ENCODE measurements at regions not wholly inside any gene's neighbourhood (a gene's known extent, or its start where the extent isn't known, plus 50 kb on each side); places are given as distances from the start of the nearest gene placed in this dataset.

GRCh38 chr5:175281257-175281656, 162.7 kb downstream of the DRD1 start:
- Histone ChIP-seq H4K91ac (ENCODE audit: low read depth, low read length) (no peak overlapping the region), H3K27ac (ENCODE audit: low read depth, low read length) (no peak overlapping the region), H2BK120ac (ENCODE audit: insufficient read depth, low read length, poor library complexity) (no peak overlapping the region), H3K4me2 (ENCODE audit: low read length) (no peak overlapping the region), H2BK12ac (ENCODE audit: low read length) (no peak overlapping the region), H3K36me3 (ENCODE audit: control insufficient read depth in 1 of 2, insufficient read depth in 2 of 2, low read length in 2 of 2) (no peaks in the 10 kb centered on the region), H3K9ac (ENCODE audit: low read length) (no peak overlapping the region), H3K14ac (ENCODE audit: low read length) (no peak overlapping the region), H4K12ac (ENCODE audit: low read depth, low read length) (no peak overlapping the region), H2AK5ac (ENCODE audit: low read length) (no peak overlapping the region), H4K8ac (ENCODE audit: low read depth, low read length) (no peak overlapping the region), H3K18ac (ENCODE audit: low read length) (no peak overlapping the region), H3K4me1 (ENCODE audit: control insufficient read depth in 1 of 2, insufficient read depth in 2 of 2, low read length in 2 of 2) (no peaks in the 10 kb centered on the region), H3K23ac (ENCODE audit: low read length) (no peak overlapping the region), H2BK5ac (ENCODE audit: low read depth, low read length, poor library complexity) (no peak overlapping the region), H3K79me1 (ENCODE audit: low read length) (no peaks in the 10 kb centered on the region), H3K4ac (ENCODE audit: low read depth, low read length) (no peak overlapping the region), H3K79me2 (ENCODE audit: control insufficient read depth, insufficient read depth, low read length, poor library complexity) (no peaks in the 10 kb centered on the region), H3K4me3 (ENCODE audit: low read depth, low read length) (no peak overlapping the region), H3K9me3 (ENCODE audit: insufficient read depth, low read depth, low read length) (no peaks in the 10 kb centered on the region), H3K27me3 (ENCODE audit: insufficient read depth, low read length) (no peaks in the 10 kb centered on the region), H2AFZ (ENCODE audit: insufficient read depth, low read length, poor library complexity) (no peak overlapping the region)
- peak in 1 of 2 donors; percentile 30 for DNase-seq
- WGBS (ENCODE audit: extremely low coverage, insufficient coverage, insufficient read length), result no CpG with 5 or more reads among the region's 4 CpGs

- Histone ChIP-seq H3K27me3 (ENCODE audit: insufficient read depth, low read length) (no peaks in the 10 kb centered on the region), H3K79me1 (ENCODE audit: low read length) (no peaks in the 10 kb centered on the region), H3K36me3 (ENCODE audit: control insufficient read depth in 1 of 2, insufficient read depth in 2 of 2, low read length in 2 of 2) (no peaks in the 10 kb centered on the region), H2BK5ac (ENCODE audit: low read depth, low read length, poor library complexity) (no peak overlapping the region), H2AFZ (ENCODE audit: insufficient read depth, low read length, poor library complexity) (no peak overlapping the region), H3K9ac (ENCODE audit: low read length) (no peak overlapping the region), H3K4ac (ENCODE audit: low read depth, low read length) (no peak overlapping the region), H2BK120ac (ENCODE audit: insufficient read depth, low read length, poor library complexity) (no peak overlapping the region), H3K27ac (ENCODE audit: low read depth, low read length) (no peak overlapping the region), H3K23ac (ENCODE audit: low read length) (no peak overlapping the region), H3K14ac (ENCODE audit: low read length) (no peak overlapping the region), H4K91ac (ENCODE audit: low read depth, low read length) (no peak overlapping the region), H3K79me2 (ENCODE audit: control insufficient read depth, insufficient read depth, low read length, poor library complexity) (no peaks in the 10 kb centered on the region), H3K9me3 (ENCODE audit: insufficient read depth, low read depth, low read length) (no peaks in the 10 kb centered on the region), H2BK12ac (ENCODE audit: low read length) (no peak overlapping the region), H4K8ac (ENCODE audit: low read depth, low read length) (no peak overlapping the region), H3K18ac (ENCODE audit: low read length) (no peak overlapping the region), H3K4me3 (ENCODE audit: low read depth, low read length) (no peak overlapping the region), H3K4me2 (ENCODE audit: low read length) (no peak overlapping the region), H2AK5ac (ENCODE audit: low read length) (no peak overlapping the region), H4K12ac (ENCODE audit: low read depth, low read length) (no peak overlapping the region), H3K4me1 (ENCODE audit: control insufficient read depth in 1 of 2, insufficient read depth in 2 of 2, low read length in 2 of 2) (no peaks in the 10 kb centered on the region)
- DNase-seq, result no peak
- no CpG with 5 or more reads among the region's 3 CpGs for WGBS (ENCODE audit: extremely low coverage, insufficient coverage, insufficient read length)
Measured at GRCh38 chr5:175279506-175279905, 164.5 kb downstream of the DRD1 start.

- Histone ChIP-seq H3K4me1 (ENCODE audit: control insufficient read depth in 1 of 2, insufficient read depth in 2 of 2, low read length in 2 of 2) (no peaks in the 10 kb centered on the region), H3K9me3 (ENCODE audit: insufficient read depth, low read depth, low read length) (no peaks in the 10 kb centered on the region), H4K12ac (ENCODE audit: low read depth, low read length) (no peak overlapping the region), H3K27ac (ENCODE audit: low read depth, low read length) (no peak overlapping the region), H3K14ac (ENCODE audit: low read length) (no peak overlapping the region), H3K4me2 (ENCODE audit: low read length) (no peak overlapping the region), H2BK5ac (ENCODE audit: low read depth, low read length, poor library complexity) (no peak overlapping the region), H3K4me3 (ENCODE audit: low read depth, low read length) (no peak overlapping the region), H3K9ac (ENCODE audit: low read length) (no peak overlapping the region), H3K23ac (ENCODE audit: low read length) (no peak overlapping the region), H3K79me2 (ENCODE audit: control insufficient read depth, insufficient read depth, low read length, poor library complexity) (no peaks in the 10 kb centered on the region), H4K8ac (ENCODE audit: low read depth, low read length) (no peak overlapping the region), H3K36me3 (ENCODE audit: control insufficient read depth in 1 of 2, insufficient read depth in 2 of 2, low read length in 2 of 2) (no peaks in the 10 kb centered on the region), H3K27me3 (ENCODE audit: insufficient read depth, low read length) (no peaks in the 10 kb centered on the region), H2BK12ac (ENCODE audit: low read length) (no peak overlapping the region), H2AK5ac (ENCODE audit: low read length) (no peak overlapping the region), H2BK120ac (ENCODE audit: insufficient read depth, low read length, poor library complexity) (no peak overlapping the region), H3K18ac (ENCODE audit: low read length) (no peak overlapping the region), H4K91ac (ENCODE audit: low read depth, low read length) (no peak overlapping the region), H3K79me1 (ENCODE audit: low read length) (no peaks in the 10 kb centered on the region), H3K4ac (ENCODE audit: low read depth, low read length) (no peak overlapping the region), H2AFZ (ENCODE audit: insufficient read depth, low read length, poor library complexity) (no peak overlapping the region)
- no CpG with 5 or more reads among the region's 5 CpGs for WGBS (ENCODE audit: extremely low coverage, insufficient coverage, insufficient read length)
- DNase-seq, result no peak
Measured at GRCh38 chr5:175275748-175276147, 168.2 kb downstream of the DRD1 start.

- H3K36me3 ChIP-seq (ENCODE audit: control insufficient read depth in 1 of 2, insufficient read depth in 2 of 2, low read length in 2 of 2), result no peaks in the 10 kb centered on the region
- no peak overlapping the region for H2BK5ac ChIP-seq (ENCODE audit: low read depth, low read length, poor library complexity)
- H3K79me1 ChIP-seq (ENCODE audit: low read length), result no peaks in the 10 kb centered on the region
- no peak overlapping the region for H3K23ac ChIP-seq (ENCODE audit: low read length)
- no peaks in the 10 kb centered on the region for H3K27me3 ChIP-seq (ENCODE audit: insufficient read depth, low read length)
- no peak overlapping the region for H2AK5ac ChIP-seq (ENCODE audit: low read length)
- H3K4ac ChIP-seq (ENCODE audit: low read depth, low read length), result no peak overlapping the region
- H3K27ac ChIP-seq (ENCODE audit: low read depth, low read length), result no peak overlapping the region
- H3K9me3 ChIP-seq (ENCODE audit: insufficient read depth, low read depth, low read length), result no peaks in the 10 kb centered on the region
- no peak overlapping the region for H3K14ac ChIP-seq (ENCODE audit: low read length)
- no CpG with 5 or more reads among the region's 4 CpGs for WGBS (ENCODE audit: extremely low coverage, insufficient coverage, insufficient read length)
- no peak overlapping the region for H3K4me2 ChIP-seq (ENCODE audit: low read length)
- no peak overlapping the region for H3K4me3 ChIP-seq (ENCODE audit: low read depth, low read length)
- no peaks in the 10 kb centered on the region for H3K4me1 ChIP-seq (ENCODE audit: control insufficient read depth in 1 of 2, insufficient read depth in 2 of 2, low read length in 2 of 2)
- H4K12ac ChIP-seq (ENCODE audit: low read depth, low read length), result no peak overlapping the region
- no peak overlapping the region for H3K9ac ChIP-seq (ENCODE audit: low read length)
- H4K8ac ChIP-seq (ENCODE audit: low read depth, low read length), result no peak overlapping the region
- no peaks in the 10 kb centered on the region for H3K79me2 ChIP-seq (ENCODE audit: control insufficient read depth, insufficient read depth, low read length, poor library complexity)
- H2AFZ ChIP-seq (ENCODE audit: insufficient read depth, low read length, poor library complexity), result no peak overlapping the region
- no peak overlapping the region for H2BK120ac ChIP-seq (ENCODE audit: insufficient read depth, low read length, poor library complexity)
- H3K18ac ChIP-seq (ENCODE audit: low read length), result no peak overlapping the region
- no peak overlapping the region for H2BK12ac ChIP-seq (ENCODE audit: low read length)
- H4K91ac ChIP-seq (ENCODE audit: low read depth, low read length), result no peak overlapping the region
- no peak for DNase-seq
Measured at GRCh38 chr5:175275097-175275496, 168.9 kb downstream of the DRD1 start.
